Keratinocyte (primary cell): ENCODE measurements at regions not wholly inside any gene's neighbourhood (a gene's known extent, or its start where the extent isn't known, plus 50 kb on each side); places are given as distances from the start of the nearest gene placed in this dataset.

Source experiments
- DNase-seq: peaks from one replicate; pipeline ENCODE4 v3.0.0-alpha.2; 2011; ENCODE audit warnings: low read depth, missing footprints, low spot score
- FAIRE-seq: peaks from 2 replicates; lab custom pipeline; 2011; peaks lifted over from hg19 to GRCh38; lab: Jason Lieb, UNC
- H2AFZ ChIP-seq: 2 replicates; pipeline ENCODE4 v1.6.0; 2012; ENCODE audit warnings: low read length, control low read depth, inconsistent platforms; ENCODE audit not compliant: control insufficient read depth
- H3K27ac ChIP-seq: 2 replicates; pipeline ENCODE4 v1.5.1; 2011; ENCODE audit warnings: low read length; ENCODE audit not compliant: control insufficient read depth, insufficient read depth
- H3K27me3 ChIP-seq: 3 replicates; pipeline ENCODE4 v1.6.0; 2011; ENCODE audit warnings: low read length; ENCODE audit not compliant: control insufficient read depth, insufficient read depth; ENCODE audit errors: extremely low read depth
- H3K36me3 ChIP-seq, 2 experiments: 2 replicates in 1 of 2; 3 replicates in 1 of 2; pipeline ENCODE4 v1.5.1; 2011; ENCODE audit warnings: low read length in 2 of 2, mild to moderate bottlenecking in 1 of 2; ENCODE audit not compliant: control insufficient read depth in 2 of 2, insufficient read depth in 2 of 2; ENCODE audit errors: extremely low read depth in 1 of 2
- H3K4me1 ChIP-seq: 3 replicates; pipeline ENCODE4 v1.5.1; 2011; ENCODE audit warnings: low read length; ENCODE audit not compliant: control insufficient read depth, insufficient read depth; ENCODE audit errors: extremely low read depth
- H3K4me2 ChIP-seq: 3 replicates; pipeline ENCODE4 v1.6.0; 2011; ENCODE audit warnings: low read depth, low read length; ENCODE audit not compliant: control insufficient read depth, insufficient read depth; ENCODE audit errors: extremely low read depth
- H3K4me3 ChIP-seq, 3 experiments: fragments of 200-600 bp in 1 of 3; sonication (generic) in 1 of 3; 2 replicates in 2 of 3; 3 replicates in 1 of 3; pipeline ENCODE4 v1.5.1; 2011 to 2016; ENCODE audit warnings: low read length in 3 of 3, mild to moderate bottlenecking in 3 of 3, control low read depth in 2 of 3, inconsistent platforms in 1 of 3, low read depth in 1 of 3, mixed read lengths in 1 of 3, mixed run types in 1 of 3, moderate library complexity in 1 of 3; ENCODE audit not compliant: control insufficient read depth in 2 of 3, insufficient read depth in 2 of 3; ENCODE audit errors: extremely low read depth in 1 of 3
- H3K79me2 ChIP-seq: 2 replicates; pipeline ENCODE4 v1.6.0; 2012; ENCODE audit warnings: low read length; ENCODE audit not compliant: control insufficient read depth, insufficient read depth
- H3K9ac ChIP-seq: 3 replicates; pipeline ENCODE4 v1.6.0; 2011; ENCODE audit warnings: low read length; ENCODE audit not compliant: control insufficient read depth, insufficient read depth; ENCODE audit errors: extremely low read depth
- H3K9me1 ChIP-seq: 3 replicates; pipeline ENCODE4 v1.6.0; 2011; ENCODE audit warnings: low read length; ENCODE audit not compliant: control insufficient read depth, insufficient read depth; ENCODE audit errors: extremely low read depth
- H3K9me3 ChIP-seq: 2 replicates; pipeline ENCODE4 v1.5.1; 2012; ENCODE audit warnings: low read depth, low read length; ENCODE audit not compliant: control insufficient read depth
- H4K20me1 ChIP-seq: 3 replicates; pipeline ENCODE4 v1.6.0; 2011; ENCODE audit warnings: low read length; ENCODE audit not compliant: control insufficient read depth, insufficient read depth; ENCODE audit errors: extremely low read depth
- CTCF ChIP-seq, 3 experiments: IDR thresholded peaks in 1 of 3; conservative IDR thresholded peaks in 1 of 3; optimal IDR thresholded peaks in 1 of 3; 2 replicates in 2 of 3; 3 replicates in 1 of 3; pipeline versions ENCODE3 to v1.5.1; 2011; ENCODE audit warnings: low read length in 3 of 3, mild to moderate bottlenecking in 3 of 3, moderate library complexity in 2 of 3, control low read depth in 1 of 3, inconsistent platforms in 1 of 3; ENCODE audit not compliant: insufficient read depth in 2 of 3; ENCODE audit errors: extremely low read depth in 1 of 3
- EZH2 ChIP-seq: IDR thresholded peaks from one replicate; pipeline ENCODE4 v1.6.1; 2012; ENCODE audit warnings: inconsistent platforms, mild to moderate bottlenecking, low read length, moderate library complexity
- dilution Hi-C: fragments of 300-500 bp; cut with MboI; formaldehyde crosslinking; loops from one replicate; pipeline ENCODE4 v1.7.0; 2020; ENCODE audit warnings: low sequenced_read_pairs; ENCODE audit not compliant: extremely low pct_ligation_motif_present

DNA sequence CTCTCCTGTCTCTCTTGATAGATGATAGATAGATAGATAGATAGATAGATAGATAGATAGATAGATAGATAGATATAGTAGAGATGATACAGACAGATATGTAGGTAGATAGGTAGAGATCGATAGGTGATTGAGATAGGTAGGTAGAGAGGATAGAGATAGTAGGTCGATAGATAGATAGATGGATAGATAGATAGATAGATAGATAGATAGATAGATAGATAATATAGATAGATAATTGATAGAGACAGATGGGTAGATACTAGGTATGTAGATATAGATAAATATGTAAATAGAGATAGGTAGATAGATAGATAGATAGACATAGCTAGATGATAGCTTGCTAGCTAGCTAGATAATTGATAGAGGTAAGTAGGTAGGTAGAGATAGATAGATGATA lies 1154.2 kb upstream of the AUTS2 start:
- Histone ChIP-seq H3K27me3 (no peaks in the 10 kb centered on the region), H3K79me2 (no peaks in the 10 kb centered on the region), H2AFZ (no peak overlapping the region), H3K9me1 (no peaks in the 10 kb centered on the region), H3K36me3 (no peaks in the 10 kb centered on the region), H4K20me1 (no peaks in the 10 kb centered on the region), H3K9me3 (no peaks in the 10 kb centered on the region), H3K9ac (no peak overlapping the region), H3K4me1 (no peaks in the 10 kb centered on the region), H3K4me3 (no peak overlapping the region), H3K27ac (no peak overlapping the region), H3K4me2 (no peak overlapping the region)
- DNase-seq = no peak
- TF ChIP-seq CTCF (optimal IDR thresholded peaks at IDR 0.05 in 1 of 3, IDR thresholded peaks at IDR 0.05 in 1 of 3, conservative IDR thresholded peaks at IDR 0.05 in 1 of 3; ENCODE audit: extremely low read depth in 1 of 3, insufficient read depth in 2 of 3, low read length in 3 of 3) (no peak), EZH2 (no peak)
- no peak for FAIRE-seq
- dilution Hi-C loops = no loop called here

- no peak for TF ChIP-seq EZH2
- TF ChIP-seq CTCF (optimal IDR thresholded peaks at IDR 0.05 in 1 of 3, IDR thresholded peaks at IDR 0.05 in 1 of 3, conservative IDR thresholded peaks at IDR 0.05 in 1 of 3; ENCODE audit: extremely low read depth in 1 of 3, insufficient read depth in 2 of 3, low read length in 3 of 3) = no peak
- no peak overlapping the region for H3K4me3 ChIP-seq
- DNase-seq = no peak
- dilution Hi-C loops = no loop called here
- H3K9me3 ChIP-seq = no peaks in the 10 kb centered on the region
- FAIRE-seq = no peak
- no peak overlapping the region for H3K4me2 ChIP-seq
- H3K79me2 ChIP-seq = no peaks in the 10 kb centered on the region
- H3K27ac ChIP-seq = no peak overlapping the region
- H3K36me3 ChIP-seq = no peaks in the 10 kb centered on the region
- H4K20me1 ChIP-seq = no peaks in the 10 kb centered on the region
- no peaks in the 10 kb centered on the region for H3K27me3 ChIP-seq
- H2AFZ ChIP-seq = no peak overlapping the region
- H3K9me1 ChIP-seq = no peaks in the 10 kb centered on the region
- no peak overlapping the region for H3K9ac ChIP-seq
- H3K4me1 ChIP-seq = no peaks in the 10 kb centered on the region
Measured at GRCh38 chr7:68444956-68445355, 1153.3 kb upstream of the AUTS2 start.
